ENCODE measurements at regions not wholly inside any gene's neighbourhood (a gene's known extent, or its start where the extent isn't known, plus 50 kb on each side); places are given as distances from the start of the nearest gene placed in this dataset.
"Not testable (repeated sequence)": the region's sequence is repeated elsewhere in the genome, so short reads cannot be mapped to it uniquely, and the experiment has no call there.

DNA sequence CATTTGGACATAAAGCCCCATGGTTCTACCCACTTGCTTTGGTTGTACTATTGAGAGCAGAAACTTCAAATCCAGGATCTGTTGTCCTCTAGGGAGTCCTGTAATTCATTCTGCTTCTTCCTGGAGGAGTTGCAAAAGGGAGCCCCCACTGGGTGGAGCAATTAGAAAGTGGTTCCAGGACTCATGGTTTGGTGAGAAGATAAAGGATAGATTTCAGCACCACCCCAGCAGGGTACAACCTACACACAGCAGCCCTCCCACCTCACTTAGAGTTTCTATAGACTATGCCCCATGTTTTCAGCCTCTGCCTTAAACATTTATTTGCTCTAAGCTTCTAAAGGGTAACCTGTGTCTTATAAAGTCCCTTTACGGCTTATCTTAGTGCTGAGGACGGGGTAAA is 112.6 kb upstream of the ARRDC3 start:
- no peak for DNase-seq

- no peak for DNase-seq
Observed at GRCh38 chr5:91494447-91494996, 111.4 kb upstream of the ARRDC3 start.

DNA sequence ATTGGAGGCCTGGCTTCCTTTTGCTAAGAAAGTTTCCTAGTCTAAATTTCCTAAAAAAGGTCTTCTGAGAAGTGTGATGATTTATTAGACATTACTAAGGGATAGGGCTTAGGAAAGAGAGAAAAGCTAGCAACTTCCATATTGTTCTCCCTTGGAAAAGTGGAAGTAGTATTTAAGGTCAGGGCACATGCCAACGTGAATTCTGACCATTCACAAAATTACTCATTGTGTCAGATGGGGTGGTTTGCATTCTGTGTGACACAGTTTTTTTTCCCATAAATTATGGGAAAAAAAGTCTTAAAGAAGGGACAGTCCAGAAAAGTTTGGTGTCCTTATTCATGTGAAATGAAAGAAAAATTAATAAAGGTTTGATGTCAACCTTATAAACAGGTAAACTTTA is 110.0 kb upstream of the ARRDC3 start:
- DNase-seq: no peak

GRCh38 chr5:91491229-91491628 is 108.1 kb upstream of the ARRDC3 start:
- no peak for DNase-seq

GRCh38 chr5:91490316-91490715 is 107.2 kb upstream of the ARRDC3 start:
- DNase-seq: no peak

DNA sequence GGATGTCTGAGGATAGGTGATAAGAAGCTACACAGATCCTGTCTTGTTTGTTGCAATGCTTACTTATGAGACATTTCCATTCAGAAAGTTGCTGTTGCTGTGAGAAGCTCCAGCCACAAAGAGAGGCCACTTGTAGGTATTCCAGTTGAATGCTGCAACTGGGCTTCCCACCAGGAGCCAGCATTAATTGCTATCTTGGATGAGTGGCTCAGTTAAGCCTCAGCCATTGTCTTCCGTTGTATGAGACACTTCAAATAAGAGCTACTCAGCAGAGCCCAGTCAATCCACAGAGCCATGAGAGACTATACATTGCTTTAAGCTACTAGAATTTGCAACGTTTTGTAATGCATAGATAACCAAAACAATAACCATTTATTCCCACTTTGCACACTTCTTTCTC is 104.3 kb upstream of the ARRDC3 start:
- DNase-seq: no peak

DNA sequence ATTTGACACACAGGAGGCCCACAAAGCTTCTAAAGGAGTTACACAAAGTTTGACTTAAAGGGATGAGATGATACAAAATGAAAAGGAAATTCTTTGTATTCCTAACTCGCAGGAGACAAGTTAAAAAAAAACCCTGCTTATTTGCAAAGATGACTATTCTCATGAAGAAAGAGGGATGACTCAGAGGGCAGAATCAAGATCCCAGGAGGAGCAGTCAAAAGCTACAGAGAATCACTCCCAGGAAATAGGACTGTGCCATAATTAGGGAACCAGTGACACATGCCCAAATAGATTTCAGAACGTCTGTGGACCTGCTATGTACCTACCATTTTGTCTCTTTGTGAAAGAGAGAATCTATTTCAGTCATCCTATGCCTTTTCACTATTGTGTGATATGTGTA is 103.5 kb upstream of the ARRDC3 start:
- DNase-seq: no peak

GRCh38 chr5:91484662-91485061 is 101.5 kb upstream of the ARRDC3 start:
- no peak for DNase-seq

DNA sequence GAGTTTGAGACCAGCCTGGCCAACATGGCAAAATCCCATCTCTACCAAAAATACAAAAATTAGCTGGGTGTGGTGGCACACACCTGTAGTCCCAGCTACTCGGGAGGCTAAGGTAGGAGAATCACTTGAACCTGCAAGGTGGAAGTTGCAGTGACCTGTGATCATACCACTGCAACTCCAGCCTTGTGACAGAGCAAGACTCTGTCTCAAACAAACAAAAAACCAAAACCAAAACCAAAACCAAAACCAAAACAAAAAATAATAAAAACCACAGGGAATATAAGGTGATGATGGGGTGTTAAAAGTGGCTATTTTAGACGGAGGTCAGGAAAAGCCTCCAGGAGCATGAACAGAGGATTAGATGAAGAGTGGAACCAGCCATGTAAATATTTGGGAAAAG is 96.3 kb upstream of the ARRDC3 start:
- not testable (repeated sequence) for DNase-seq

DNA sequence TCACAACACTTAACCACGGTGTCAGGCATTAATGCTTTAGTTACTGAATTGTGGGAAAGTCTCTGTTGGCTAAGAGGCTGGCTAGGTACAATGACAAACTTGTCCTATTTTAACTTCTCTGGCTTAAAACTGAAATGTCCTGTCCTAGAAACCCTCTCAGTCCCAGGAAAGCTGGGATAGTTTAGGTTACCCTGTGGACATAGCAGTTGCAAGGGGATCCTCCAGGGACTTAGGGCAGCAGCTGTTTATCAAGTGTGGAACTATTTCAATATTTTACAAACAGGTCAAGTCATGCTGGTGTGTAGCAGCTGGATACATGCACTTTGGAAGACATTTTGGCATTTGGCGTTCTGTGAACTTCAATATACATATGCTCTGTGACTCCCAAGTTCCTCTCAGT is 95.0 kb upstream of the ARRDC3 start:
- DNase-seq: no peak

DNA sequence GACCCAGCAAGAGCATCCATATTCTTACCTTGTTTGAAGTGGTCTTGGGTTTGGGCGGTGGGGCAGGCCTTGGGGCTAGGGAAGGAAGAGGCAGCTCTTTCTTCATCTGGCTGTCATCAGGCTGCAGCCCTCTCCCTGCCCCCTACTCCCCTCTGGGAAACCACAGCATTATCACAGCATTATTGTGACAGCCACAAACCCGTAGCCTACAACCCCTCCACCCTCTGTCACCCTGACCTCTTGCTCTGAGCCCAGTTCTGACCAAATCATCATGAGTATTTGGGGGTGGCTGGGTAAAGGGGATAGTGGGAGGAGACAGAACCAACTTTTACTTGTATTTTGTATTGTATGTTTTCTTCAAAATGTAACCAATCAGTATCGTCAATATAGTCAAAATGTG is 94.3 kb upstream of the ARRDC3 start:
- no peak for DNase-seq

DNA sequence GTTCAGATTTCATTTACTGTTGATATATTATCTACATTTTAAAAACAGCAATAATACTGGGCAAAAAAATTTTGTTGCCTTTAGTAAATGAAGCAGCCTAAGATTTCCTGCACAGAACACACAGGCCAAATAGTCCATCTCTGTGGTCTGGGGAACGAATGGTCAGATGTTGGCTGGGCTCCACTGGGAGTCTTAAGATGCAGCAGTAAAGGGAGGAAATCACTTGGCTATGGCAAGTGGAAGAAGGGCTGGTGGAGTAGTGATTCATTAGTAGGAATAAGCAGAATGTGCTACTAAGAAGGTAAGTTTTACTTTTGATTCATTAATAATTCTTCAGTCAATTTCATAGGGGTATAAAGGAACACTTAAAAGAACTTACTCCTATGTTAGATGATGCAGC is 91.1 kb upstream of the ARRDC3 start:
- no peak for DNase-seq

GRCh38 chr5:91472631-91473030 is 89.5 kb upstream of the ARRDC3 start:
- DNase-seq: no peak

DNA sequence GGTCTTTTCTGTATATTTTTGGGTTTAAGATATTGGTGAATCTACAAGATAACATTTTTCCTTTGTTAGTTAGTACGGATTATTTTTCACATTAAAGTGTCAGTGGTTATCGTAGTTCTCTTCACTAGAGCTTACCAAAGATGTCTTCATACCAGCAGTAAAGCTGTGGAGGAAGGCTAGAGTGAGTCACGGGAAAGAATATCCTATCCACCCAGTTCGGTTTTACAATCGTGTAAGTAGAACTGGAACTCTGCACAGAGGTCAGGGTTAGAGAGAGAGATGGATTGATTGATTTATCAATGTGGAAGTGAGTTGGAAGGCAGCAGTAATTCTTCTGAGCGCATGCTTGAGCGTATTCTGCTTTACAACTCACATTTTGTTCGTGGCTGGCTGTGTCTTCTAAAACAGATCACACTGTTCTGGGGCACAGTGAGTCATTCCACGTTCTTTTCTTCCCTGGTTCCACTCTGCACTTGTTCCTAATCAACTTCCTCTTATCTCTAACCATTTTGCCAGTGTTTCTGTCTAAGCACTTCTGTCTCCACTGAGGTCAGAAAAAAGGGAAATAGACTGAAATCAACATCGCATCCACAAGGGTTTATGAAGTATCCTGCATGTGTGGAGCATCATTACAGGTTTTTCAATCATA is 86.5 kb upstream of the ARRDC3 start:
- no peak for DNase-seq

- DNase-seq: no peak
Observed at GRCh38 chr5:91468651-91469422, 85.7 kb upstream of the ARRDC3 start.

GRCh38 chr5:91464886-91465646 is 81.9 kb upstream of the ARRDC3 start:
- DNase-seq: no peak

DNA sequence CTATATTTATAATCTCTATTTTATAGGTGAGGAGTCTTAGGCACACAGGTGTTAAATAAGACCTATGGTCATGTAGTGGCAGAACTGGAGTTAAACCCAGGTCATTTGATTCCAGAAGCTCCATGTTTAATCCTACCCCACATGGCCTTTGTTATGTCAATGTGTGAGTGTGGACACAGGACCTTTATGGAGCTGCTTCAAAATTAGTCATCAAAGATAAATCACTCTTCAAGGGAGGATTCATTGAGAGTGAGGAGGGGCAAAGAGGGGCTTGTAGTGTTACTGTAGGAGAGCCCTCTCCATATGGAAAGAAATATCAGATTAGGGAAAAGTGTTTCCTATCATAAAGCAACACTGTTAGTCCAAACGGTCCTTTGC is 74.6 kb upstream of the ARRDC3 start:
- no peak for DNase-seq

GRCh38 chr5:91456928-91457680 is 74.0 kb upstream of the ARRDC3 start:
- DNase-seq: no peak

- no peak for DNase-seq
Observed at GRCh38 chr5:91449083-91449482, 66.0 kb upstream of the ARRDC3 start.

GRCh38 chr5:91448079-91448478 is 65.0 kb upstream of the ARRDC3 start:
- not testable (repeated sequence) for DNase-seq

- DNase-seq: not testable (repeated sequence)
Observed at GRCh38 chr5:91446880-91447279, 63.8 kb upstream of the ARRDC3 start.

DNA sequence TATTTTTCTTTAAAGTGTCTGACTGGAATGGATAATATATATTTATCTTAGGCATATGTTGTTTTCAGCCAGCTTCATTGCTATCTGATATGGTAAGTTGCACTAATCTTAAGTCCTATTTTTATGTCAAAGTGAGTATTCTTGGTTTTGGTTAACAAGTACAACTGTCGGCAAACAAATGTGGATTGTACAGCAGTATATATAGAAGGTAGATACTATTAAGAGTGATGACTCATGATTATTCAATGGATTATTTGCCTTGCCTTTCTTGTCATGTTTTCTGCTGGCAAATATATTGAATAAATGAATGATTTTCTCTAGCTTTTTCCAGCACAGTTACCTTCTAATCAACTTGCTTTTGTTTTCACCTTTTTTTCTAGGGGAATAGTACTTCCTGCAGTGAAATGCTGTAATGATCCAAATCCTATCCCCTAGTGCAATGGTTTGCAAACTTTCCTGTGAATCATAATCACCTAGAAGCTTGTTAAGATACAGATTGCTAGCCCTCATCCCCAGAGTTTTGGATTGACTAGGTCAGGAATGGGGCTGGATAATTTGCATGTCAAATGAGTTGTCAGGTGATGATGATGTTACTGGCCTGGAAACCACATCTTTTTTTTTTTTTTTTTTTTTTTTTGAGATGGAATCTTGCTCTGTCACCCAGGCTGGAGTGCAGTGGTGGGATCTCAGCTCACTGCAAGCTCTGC is 60.8 kb upstream of the ARRDC3 start:
- no peak for DNase-seq

Measured in DMS153 (cell line).